WERI-Rb-1 (cell line): ENCODE measurements at regions not wholly inside any gene's neighbourhood (a gene's known extent, or its start where the extent isn't known, plus 50 kb on each side); places are given as distances from the start of the nearest gene placed in this dataset.
A peak's percentile ranks its signal among the peaks of the same experiment; 100 is the strongest.

Experiments used
- DNase-seq: peaks from one replicate; pipeline ENCODE4 v3.0.0-alpha.2; 2020
- H3K27ac ChIP-seq: fragments of 250-450 bp; sonication (Bioruptor Pico); 2 replicates; pipeline ENCODE4 v1.5.1; 2020; ENCODE audit warnings: mild to moderate bottlenecking, moderate library complexity
- H3K27me3 ChIP-seq: fragments of 250-450 bp; sonication (Bioruptor Pico); 2 replicates; pipeline ENCODE4 v1.5.1; 2021; ENCODE audit warnings: mild to moderate bottlenecking, low read depth, moderate library complexity; ENCODE audit not compliant: insufficient read depth, severe bottlenecking
- H3K36me3 ChIP-seq: fragments of 250-450 bp; sonication (Bioruptor Pico); 2 replicates; pipeline ENCODE4 v1.5.1; 2020; ENCODE audit warnings: mild to moderate bottlenecking, moderate library complexity
- H3K4me3 ChIP-seq: 2 replicates; pipeline ENCODE4 v1.5.1; 2011; ENCODE audit warnings: low read depth, mild to moderate bottlenecking, control low read depth, low read length
- H3K9me3 ChIP-seq: fragments of 250-450 bp; sonication (Bioruptor Pico); 2 replicates; pipeline ENCODE4 v1.5.1; 2021; ENCODE audit warnings: mild to moderate bottlenecking, moderate library complexity; ENCODE audit not compliant: severe bottlenecking
- TF ChIP-seq, protein P1 (sequence below): IDR thresholded peaks from 2 replicates; pipeline ENCODE4 v1.5.1; 2011; ENCODE audit warnings: low read depth, mild to moderate bottlenecking, control low read depth, inconsistent platforms, low read length

DNA sequence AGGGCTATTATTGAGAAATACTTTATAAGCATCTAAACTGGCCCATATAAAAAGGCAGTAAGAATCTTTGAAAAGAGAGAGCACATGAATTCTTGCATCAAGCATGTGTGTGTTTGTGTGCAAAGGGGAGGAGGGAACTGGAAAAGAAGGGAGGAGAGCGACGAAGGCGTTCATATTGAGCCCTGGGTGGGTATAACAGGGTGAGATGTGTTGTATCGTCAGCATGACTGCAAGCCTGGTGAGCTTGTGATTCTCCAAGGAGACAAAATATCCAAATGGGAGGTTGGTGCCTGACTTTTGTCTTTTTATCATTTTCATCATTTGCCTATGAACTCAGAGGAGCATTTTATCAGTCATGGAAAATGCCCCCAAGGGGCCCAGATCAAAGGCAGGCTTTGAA lies 70.8 kb upstream of the PMFBP1 start:
- H3K9me3 ChIP-seq = no peaks in the 10 kb centered on the region
- no peak for DNase-seq
- no peak overlapping the region for H3K4me3 ChIP-seq
- H3K36me3 ChIP-seq = no peaks in the 10 kb centered on the region
- H3K27ac ChIP-seq = no peak overlapping the region
- TF ChIP-seq, protein P1, sequence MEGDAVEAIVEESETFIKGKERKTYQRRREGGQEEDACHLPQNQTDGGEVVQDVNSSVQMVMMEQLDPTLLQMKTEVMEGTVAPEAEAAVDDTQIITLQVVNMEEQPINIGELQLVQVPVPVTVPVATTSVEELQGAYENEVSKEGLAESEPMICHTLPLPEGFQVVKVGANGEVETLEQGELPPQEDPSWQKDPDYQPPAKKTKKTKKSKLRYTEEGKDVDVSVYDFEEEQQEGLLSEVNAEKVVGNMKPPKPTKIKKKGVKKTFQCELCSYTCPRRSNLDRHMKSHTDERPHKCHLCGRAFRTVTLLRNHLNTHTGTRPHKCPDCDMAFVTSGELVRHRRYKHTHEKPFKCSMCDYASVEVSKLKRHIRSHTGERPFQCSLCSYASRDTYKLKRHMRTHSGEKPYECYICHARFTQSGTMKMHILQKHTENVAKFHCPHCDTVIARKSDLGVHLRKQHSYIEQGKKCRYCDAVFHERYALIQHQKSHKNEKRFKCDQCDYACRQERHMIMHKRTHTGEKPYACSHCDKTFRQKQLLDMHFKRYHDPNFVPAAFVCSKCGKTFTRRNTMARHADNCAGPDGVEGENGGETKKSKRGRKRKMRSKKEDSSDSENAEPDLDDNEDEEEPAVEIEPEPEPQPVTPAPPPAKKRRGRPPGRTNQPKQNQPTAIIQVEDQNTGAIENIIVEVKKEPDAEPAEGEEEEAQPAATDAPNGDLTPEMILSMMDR = no peak
- H3K27me3 ChIP-seq = no peaks in the 10 kb centered on the region

DNA sequence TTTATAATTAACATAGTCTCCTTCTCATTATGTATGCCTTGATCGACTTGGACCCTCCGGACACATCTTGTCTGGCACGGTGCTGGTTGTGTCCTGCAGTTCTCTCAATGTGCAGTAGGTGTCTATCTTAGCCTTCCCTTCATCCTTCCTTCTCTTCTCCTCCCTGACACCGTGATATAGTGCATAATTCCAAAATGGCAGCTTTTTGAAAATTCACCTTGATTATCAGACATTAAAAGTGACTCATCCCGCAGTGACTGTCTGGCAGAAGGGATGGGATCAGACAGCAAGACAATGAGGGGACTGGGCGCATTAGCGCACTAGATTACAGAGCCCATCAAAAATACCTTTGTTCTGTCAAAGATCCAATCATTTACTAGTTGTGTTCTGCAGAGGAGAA lies 70.0 kb upstream of the PMFBP1 start:
- peak; percentile 42 for DNase-seq
- Histone ChIP-seq H3K27ac (no peak overlapping the region), H3K27me3 (no peaks in the 10 kb centered on the region), H3K4me3 (no peak overlapping the region), H3K9me3 (no peaks in the 10 kb centered on the region), H3K36me3 (no peaks in the 10 kb centered on the region)
- TF ChIP-seq, protein P1 = peak; percentile 85

DNA sequence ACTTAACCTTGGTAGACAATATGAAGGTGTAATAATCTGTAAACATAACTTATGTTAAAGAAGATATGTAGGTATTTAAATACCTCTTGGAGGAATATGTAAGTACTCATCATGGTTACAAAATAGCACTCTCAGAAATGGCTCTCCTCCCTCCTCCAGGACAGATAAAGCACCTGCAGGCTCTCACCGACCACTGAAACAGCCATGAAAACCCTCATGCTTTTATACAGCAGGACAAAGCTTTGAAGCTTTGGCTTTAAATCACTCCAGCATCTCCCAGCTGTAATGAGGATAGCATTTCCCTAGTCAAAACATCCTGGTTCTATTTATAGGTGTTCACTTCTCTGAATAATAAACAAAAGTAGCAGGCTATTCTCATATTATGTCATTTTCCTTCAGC lies 69.1 kb upstream of the PMFBP1 start:
- H3K36me3 ChIP-seq = no peaks in the 10 kb centered on the region
- H3K9me3 ChIP-seq = no peaks in the 10 kb centered on the region
- H3K4me3 ChIP-seq = no peak overlapping the region
- DNase-seq = no peak
- TF ChIP-seq, protein P1 = no peak
- H3K27me3 ChIP-seq = no peaks in the 10 kb centered on the region
- no peak overlapping the region for H3K27ac ChIP-seq

DNA sequence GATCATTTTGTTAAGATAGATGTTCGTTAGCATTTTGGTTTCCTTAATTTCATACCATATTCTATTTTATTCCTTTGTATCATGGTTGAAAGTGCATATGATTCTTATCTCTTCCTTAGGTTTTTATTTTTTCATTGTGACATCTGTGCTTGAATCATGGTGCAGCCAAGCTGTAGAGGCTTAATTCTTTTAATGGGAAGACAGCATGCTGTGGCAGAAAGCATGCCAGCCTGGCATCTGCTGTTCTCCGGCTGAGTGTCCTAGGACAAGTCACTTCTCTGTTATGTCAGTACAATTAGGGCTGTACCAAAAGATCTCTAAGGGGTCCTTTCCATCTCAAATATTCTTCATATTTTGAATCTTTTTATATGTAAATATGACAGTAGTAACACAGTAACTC lies 68.5 kb upstream of the PMFBP1 start:
- H3K36me3 ChIP-seq = no peaks in the 10 kb centered on the region
- H3K27ac ChIP-seq = no peak overlapping the region
- no peak for DNase-seq
- no peaks in the 10 kb centered on the region for H3K27me3 ChIP-seq
- H3K4me3 ChIP-seq = no peak overlapping the region
- TF ChIP-seq, protein P1 = no peak
- no peaks in the 10 kb centered on the region for H3K9me3 ChIP-seq

DNA sequence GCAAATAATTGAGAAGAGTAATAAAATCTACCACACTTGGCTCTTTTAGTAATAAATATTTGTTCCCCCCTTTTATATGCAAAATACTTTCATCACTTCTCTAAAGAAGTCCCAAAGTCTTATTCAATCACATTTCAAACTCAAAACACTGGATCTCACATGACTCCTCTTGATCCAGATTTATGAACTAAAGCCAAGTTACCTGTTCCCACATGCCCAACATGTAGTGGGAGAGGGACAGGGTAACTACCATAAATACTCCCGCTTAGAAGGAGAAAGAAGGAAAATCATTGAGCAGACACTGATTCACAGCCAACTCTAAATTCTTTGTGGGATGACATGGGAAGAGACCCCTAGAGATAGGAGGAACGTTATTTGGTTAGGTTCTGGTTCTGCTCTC lies 64.9 kb upstream of the PMFBP1 start:
- H3K36me3 ChIP-seq = no peaks in the 10 kb centered on the region
- TF ChIP-seq, protein P1 = no peak
- no peaks in the 10 kb centered on the region for H3K27me3 ChIP-seq
- no peak overlapping the region for H3K4me3 ChIP-seq
- DNase-seq = no peak
- H3K9me3 ChIP-seq = peaks cover 4% of the 10 kb centered on the region
- H3K27ac ChIP-seq = no peak overlapping the region

DNA sequence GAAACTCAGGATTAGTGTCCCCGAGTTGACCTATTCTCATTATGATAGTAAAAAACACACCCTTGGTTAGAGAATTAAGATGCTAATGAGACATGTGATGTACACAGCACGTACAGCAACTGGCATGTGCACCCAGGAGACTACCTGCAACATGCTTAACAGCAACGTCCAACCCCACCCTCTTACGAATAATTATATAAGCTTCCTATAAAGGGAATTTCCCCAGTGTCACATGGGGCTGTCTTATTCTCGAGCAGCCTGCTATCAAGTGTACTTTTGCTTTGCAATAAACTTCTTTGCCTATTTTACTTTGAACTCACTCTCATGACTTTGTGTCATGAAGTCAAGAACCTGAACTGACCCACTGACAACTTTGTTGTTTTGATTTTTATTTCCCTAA lies 62.4 kb upstream of the PMFBP1 start:
- DNase-seq = no peak
- Histone ChIP-seq H3K36me3 (no peaks in the 10 kb centered on the region), H3K27me3 (no peaks in the 10 kb centered on the region), H3K4me3 (no peak overlapping the region), H3K27ac (no peak overlapping the region), H3K9me3 (peaks cover 4% of the 10 kb centered on the region)
- TF ChIP-seq, protein P1 = no peak
